HEK293 (cell line): ENCODE measurements at regions not wholly inside any gene's neighbourhood (a gene's known extent, or its start where the extent isn't known, plus 50 kb on each side); places are given as distances from the start of the nearest gene placed in this dataset.

ENCODE experiments used
- CTCF ChIA-PET: fragments of 350-600 bp; formaldehyde crosslinking; extraction: SDS; loops from one replicate; lab custom pipeline; 2021; ENCODE audit warnings: antibody characterized with exemption; lab: Yijun Ruan, JAX
- POLR2A ChIA-PET: fragments of 300-600 bp; formaldehyde crosslinking; extraction: SDS; loops from one replicate; lab custom pipeline; 2020; ENCODE audit warnings: antibody characterized with exemption, inconsistent platforms; lab: Yijun Ruan, JAX
- H3K27ac ChIP-seq: fragments of 200-500 bp; sonication (Bioruptor generic); 2 replicates; pipeline ENCODE4 v1.5.1; 2014; ENCODE audit warnings: low read depth, low read length, control low read depth, inconsistent platforms; ENCODE audit errors: extremely low read depth
- H3K36me3 ChIP-seq, 2 experiments: fragments of 200-500 bp in 1 of 2; sonication (Bioruptor generic) in 1 of 2; 1 replicate in 1 of 2; 2 replicates in 1 of 2; pipeline ENCODE4 v1.5.1; 2014 to 2017; ENCODE audit warnings: inconsistent platforms in 2 of 2, low read length in 2 of 2; ENCODE audit not compliant: control insufficient read depth in 2 of 2, insufficient read depth in 1 of 2
- H3K4me1 ChIP-seq: fragments of 200-500 bp; sonication (Bioruptor generic); 2 replicates; pipeline ENCODE4 v1.5.1; 2014; ENCODE audit warnings: mild to moderate bottlenecking, low read length, inconsistent platforms; ENCODE audit not compliant: control insufficient read depth, insufficient read depth
- H3K4me3 ChIP-seq: 2 replicates; pipeline ENCODE4 v1.5.1; 2011; ENCODE audit warnings: low read depth, mild to moderate bottlenecking, control low read depth, low read length, moderate library complexity
- H3K9me3 ChIP-seq: fragments of 200-500 bp; sonication (Bioruptor generic); 2 replicates; pipeline ENCODE4 v1.5.1; 2014; ENCODE audit warnings: low read depth, low read length, inconsistent platforms; ENCODE audit not compliant: control insufficient read depth, insufficient read depth
- GLIS2 ChIP-seq: fragments of 450-650 bp; formaldehyde crosslinking; IDR thresholded peaks from 2 replicates; pipeline ENCODE4 v1.5.1; 2016; ENCODE audit warnings: missing biosample characterization, missing genetic modification characterization
- IKZF3 ChIP-seq: fragments of 450-650 bp; IDR thresholded peaks from 2 replicates; pipeline ENCODE4 v1.5.0; 2018; ENCODE audit warnings: missing biosample characterization, mild to moderate bottlenecking, missing genetic modification characterization, moderate library complexity
- KLF16 ChIP-seq: fragments of 450-650 bp; formaldehyde crosslinking; IDR thresholded peaks from 2 replicates; pipeline ENCODE4 v1.5.1; 2017; ENCODE audit warnings: missing biosample characterization, missing genetic modification characterization
- WT1 ChIP-seq: fragments of 450-650 bp; formaldehyde crosslinking; IDR thresholded peaks from 2 replicates; pipeline ENCODE4 v1.5.1; 2016; ENCODE audit warnings: missing biosample characterization, missing genetic modification characterization
- ZBTB7A ChIP-seq: fragments of 450-650 bp; formaldehyde crosslinking; IDR thresholded peaks from 2 replicates; pipeline ENCODE4 v1.5.1; 2016; ENCODE audit warnings: low read depth, missing biosample characterization, missing genetic modification characterization
- TF ChIP-seq, protein P1 (sequence below): fragments of 450-650 bp; formaldehyde crosslinking; IDR thresholded peaks from 2 replicates; pipeline ENCODE4 v1.5.1; 2017; ENCODE audit warnings: missing biosample characterization, missing genetic modification characterization
- TF ChIP-seq, protein P2 (sequence below): fragments of 450-650 bp; formaldehyde crosslinking; conservative IDR thresholded peaks from 2 replicates; pipeline ENCODE4 v1.5.1; 2016; ENCODE audit warnings: low read depth, missing biosample characterization, missing genetic modification characterization
- TF ChIP-seq, protein P3 (sequence below): sonication (generic); formaldehyde crosslinking; IDR thresholded peaks from 2 replicates; pipeline ENCODE4 v1.8.1; 2022; ENCODE audit warnings: mild to moderate bottlenecking, moderate library complexity, missing genetic modification reagents
- TF ChIP-seq, protein P4 (sequence below): fragments of 450-650 bp; formaldehyde crosslinking; IDR thresholded peaks from 2 replicates; pipeline ENCODE4 v1.5.1; 2016; ENCODE audit warnings: missing biosample characterization, missing genetic modification characterization
- TF ChIP-seq, protein P5 (sequence below): fragments of 450-650 bp; formaldehyde crosslinking; IDR thresholded peaks from 2 replicates; pipeline ENCODE4 v1.5.1; 2016; ENCODE audit warnings: missing biosample characterization, missing genetic modification characterization
- TF ChIP-seq, protein P6 (sequence below): IDR thresholded peaks from 2 replicates; pipeline ENCODE4 v1.6.1; 2011; ENCODE audit warnings: mild to moderate bottlenecking, low read depth, low read length, borderline replicate concordance

DNA sequence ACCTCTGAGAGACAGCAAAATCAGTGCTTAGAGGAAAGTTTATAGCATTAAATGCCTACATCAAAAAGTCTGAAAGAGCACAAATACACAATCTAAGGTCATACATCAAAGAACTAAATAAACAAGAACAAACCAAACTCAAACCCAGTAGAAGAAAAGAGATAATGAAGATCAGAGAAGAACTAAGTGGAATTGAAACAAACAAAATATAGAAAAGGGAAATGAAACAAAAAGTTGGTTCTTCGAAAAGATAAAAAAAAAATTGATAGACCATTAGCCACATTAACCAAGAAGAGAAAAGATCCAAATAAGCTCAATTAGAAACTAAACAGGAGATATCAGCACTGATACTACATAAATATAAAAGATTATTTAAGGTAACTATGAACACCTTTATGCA lies 280.0 kb upstream of the NRG3 start:
- TF ChIP-seq ZBTB7A, result no peak
- TF ChIP-seq WT1 (tag by site-specific recombination), result no peak
- TF ChIP-seq, protein P1, sequence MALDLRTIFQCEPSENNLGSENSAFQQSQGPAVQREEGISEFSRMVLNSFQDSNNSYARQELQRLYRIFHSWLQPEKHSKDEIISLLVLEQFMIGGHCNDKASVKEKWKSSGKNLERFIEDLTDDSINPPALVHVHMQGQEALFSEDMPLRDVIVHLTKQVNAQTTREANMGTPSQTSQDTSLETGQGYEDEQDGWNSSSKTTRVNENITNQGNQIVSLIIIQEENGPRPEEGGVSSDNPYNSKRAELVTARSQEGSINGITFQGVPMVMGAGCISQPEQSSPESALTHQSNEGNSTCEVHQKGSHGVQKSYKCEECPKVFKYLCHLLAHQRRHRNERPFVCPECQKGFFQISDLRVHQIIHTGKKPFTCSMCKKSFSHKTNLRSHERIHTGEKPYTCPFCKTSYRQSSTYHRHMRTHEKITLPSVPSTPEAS (tag by site-specific recombination), result no peak
- TF ChIP-seq, protein P2, sequence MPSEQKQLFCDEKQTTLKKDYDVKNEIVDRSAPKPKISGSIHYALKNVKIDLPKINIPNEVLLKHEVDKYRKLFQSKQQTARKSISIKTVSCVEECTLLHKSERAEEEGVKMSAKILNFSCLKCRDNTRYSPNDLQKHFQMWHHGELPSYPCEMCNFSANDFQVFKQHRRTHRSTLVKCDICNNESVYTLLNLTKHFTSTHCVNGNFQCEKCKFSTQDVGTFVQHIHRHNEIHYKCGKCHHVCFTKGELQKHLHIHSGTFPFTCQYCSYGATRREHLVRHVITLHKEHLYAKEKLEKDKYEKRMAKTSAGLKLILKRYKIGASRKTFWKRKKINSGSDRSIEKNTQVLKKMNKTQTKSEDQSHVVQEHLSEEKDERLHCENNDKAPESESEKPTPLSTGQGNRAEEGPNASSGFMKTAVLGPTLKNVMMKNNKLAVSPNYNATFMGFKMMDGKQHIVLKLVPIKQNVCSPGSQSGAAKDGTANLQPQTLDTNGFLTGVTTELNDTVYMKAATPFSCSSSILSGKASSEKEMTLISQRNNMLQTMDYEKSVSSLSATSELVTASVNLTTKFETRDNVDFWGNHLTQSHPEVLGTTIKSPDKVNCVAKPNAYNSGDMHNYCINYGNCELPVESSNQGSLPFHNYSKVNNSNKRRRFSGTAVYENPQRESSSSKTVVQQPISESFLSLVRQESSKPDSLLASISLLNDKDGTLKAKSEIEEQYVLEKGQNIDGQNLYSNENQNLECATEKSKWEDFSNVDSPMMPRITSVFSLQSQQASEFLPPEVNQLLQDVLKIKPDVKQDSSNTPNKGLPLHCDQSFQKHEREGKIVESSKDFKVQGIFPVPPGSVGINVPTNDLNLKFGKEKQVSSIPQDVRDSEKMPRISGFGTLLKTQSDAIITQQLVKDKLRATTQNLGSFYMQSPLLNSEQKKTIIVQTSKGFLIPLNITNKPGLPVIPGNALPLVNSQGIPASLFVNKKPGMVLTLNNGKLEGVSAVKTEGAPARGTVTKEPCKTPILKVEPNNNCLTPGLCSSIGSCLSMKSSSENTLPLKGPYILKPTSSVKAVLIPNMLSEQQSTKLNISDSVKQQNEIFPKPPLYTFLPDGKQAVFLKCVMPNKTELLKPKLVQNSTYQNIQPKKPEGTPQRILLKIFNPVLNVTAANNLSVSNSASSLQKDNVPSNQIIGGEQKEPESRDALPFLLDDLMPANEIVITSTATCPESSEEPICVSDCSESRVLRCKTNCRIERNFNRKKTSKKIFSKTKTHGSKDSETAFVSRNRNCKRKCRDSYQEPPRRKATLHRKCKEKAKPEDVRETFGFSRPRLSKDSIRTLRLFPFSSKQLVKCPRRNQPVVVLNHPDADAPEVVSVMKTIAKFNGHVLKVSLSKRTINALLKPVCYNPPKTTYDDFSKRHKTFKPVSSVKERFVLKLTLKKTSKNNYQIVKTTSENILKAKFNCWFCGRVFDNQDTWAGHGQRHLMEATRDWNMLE (tag by site-specific recombination), result no peak
- TF ChIP-seq GLIS2, result no peak
- TF ChIP-seq, protein P3, sequence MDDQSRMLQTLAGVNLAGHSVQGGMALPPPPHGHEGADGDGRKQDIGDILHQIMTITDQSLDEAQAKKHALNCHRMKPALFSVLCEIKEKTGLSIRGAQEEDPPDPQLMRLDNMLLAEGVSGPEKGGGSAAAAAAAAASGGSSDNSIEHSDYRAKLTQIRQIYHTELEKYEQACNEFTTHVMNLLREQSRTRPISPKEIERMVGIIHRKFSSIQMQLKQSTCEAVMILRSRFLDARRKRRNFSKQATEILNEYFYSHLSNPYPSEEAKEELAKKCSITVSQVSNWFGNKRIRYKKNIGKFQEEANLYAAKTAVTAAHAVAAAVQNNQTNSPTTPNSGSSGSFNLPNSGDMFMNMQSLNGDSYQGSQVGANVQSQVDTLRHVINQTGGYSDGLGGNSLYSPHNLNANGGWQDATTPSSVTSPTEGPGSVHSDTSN, result no peak
- no peak overlapping the region for H3K4me3 ChIP-seq
- no peaks in the 10 kb centered on the region for H3K4me1 ChIP-seq
- H3K36me3 ChIP-seq, result no peaks in the 10 kb centered on the region
- ChIA-PET CTCF (no interaction called here), POLR2A (no interaction called here)
- H3K27ac ChIP-seq, result no peak overlapping the region
- H3K9me3 ChIP-seq, result no peaks in the 10 kb centered on the region

DNA sequence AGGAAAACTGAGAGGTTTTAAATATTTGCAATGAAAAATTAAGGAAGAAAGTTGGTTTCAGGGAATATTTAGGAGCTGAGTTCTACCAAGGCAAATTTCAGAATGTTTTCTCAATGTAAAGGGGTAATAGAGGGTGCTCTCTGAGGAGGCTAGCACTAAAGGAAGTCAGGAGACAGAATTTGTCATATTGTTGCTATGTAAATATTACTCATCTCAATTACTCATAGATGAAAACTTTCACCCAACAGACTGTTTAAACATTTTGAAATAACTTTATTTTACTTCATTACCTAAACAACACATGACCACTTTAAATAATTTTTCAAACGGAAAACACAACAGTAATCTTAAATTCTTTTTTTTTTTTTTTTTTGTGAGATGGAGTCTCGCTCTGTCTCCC lies 274.8 kb upstream of the NRG3 start:
- POLR2A ChIA-PET, result no interaction called here

More for the DNA sequence above, 274.8 kb upstream of the NRG3 start:
- Histone ChIP-seq H3K36me3 (no peaks in the 10 kb centered on the region), H3K4me3 (no peak overlapping the region), H3K9me3 (no peaks in the 10 kb centered on the region), H3K27ac (no peak overlapping the region), H3K4me1 (no peaks in the 10 kb centered on the region)
- TF ChIP-seq, protein P4, sequence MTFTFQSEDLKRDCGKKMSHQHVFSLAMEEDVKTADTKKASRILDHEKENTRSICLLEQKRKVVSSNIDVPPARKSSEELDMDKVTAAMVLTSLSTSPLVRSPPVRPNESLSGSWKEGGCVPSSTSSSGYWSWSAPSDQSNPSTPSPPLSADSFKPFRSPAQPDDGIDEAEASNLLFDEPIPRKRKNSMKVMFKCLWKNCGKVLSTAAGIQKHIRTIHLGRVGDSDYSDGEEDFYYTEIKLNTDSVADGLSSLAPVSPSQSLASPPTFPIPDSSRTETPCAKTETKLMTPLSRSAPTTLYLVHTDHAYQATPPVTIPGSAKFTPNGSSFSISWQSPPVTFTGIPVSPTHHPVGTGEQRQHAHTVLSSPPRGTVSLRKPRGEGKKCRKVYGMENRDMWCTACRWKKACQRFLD (tag by site-specific recombination), result no peak
- TF ChIP-seq, protein P5, sequence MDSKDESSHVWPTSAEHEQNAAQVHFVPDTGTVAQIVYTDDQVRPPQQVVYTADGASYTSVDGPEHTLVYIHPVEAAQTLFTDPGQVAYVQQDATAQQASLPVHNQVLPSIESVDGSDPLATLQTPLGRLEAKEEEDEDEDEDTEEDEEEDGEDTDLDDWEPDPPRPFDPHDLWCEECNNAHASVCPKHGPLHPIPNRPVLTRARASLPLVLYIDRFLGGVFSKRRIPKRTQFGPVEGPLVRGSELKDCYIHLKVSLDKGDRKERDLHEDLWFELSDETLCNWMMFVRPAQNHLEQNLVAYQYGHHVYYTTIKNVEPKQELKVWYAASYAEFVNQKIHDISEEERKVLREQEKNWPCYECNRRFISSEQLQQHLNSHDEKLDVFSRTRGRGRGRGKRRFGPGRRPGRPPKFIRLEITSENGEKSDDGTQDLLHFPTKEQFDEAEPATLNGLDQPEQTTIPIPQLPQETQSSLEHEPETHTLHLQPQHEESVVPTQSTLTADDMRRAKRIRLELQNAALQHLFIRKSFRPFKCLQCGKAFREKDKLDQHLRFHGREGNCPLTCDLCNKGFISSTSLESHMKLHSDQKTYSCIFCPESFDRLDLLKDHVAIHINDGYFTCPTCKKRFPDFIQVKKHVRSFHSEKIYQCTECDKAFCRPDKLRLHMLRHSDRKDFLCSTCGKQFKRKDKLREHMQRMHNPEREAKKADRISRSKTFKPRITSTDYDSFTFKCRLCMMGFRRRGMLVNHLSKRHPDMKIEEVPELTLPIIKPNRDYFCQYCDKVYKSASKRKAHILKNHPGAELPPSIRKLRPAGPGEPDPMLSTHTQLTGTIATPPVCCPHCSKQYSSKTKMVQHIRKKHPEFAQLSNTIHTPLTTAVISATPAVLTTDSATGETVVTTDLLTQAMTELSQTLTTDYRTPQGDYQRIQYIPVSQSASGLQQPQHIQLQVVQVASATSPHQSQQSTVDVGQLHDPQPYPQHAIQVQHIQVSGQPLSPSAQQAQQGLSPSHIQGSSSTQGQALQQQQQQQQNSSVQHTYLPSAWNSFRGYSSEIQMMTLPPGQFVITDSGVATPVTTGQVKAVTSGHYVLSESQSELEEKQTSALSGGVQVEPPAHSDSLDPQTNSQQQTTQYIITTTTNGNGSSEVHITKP (tag by site-specific recombination), result no peak
- TF ChIP-seq IKZF3 (tag by site-specific recombination), result no peak
- TF ChIP-seq, protein P6, sequence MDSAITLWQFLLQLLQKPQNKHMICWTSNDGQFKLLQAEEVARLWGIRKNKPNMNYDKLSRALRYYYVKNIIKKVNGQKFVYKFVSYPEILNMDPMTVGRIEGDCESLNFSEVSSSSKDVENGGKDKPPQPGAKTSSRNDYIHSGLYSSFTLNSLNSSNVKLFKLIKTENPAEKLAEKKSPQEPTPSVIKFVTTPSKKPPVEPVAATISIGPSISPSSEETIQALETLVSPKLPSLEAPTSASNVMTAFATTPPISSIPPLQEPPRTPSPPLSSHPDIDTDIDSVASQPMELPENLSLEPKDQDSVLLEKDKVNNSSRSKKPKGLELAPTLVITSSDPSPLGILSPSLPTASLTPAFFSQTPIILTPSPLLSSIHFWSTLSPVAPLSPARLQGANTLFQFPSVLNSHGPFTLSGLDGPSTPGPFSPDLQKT, result no peak
- TF ChIP-seq KLF16 (tag by site-specific recombination), result no peak
- CTCF ChIA-PET, result no interaction called here
